IMR-90 (cell line): ENCODE measurements at regions not wholly inside any gene's neighbourhood (a gene's known extent, or its start where the extent isn't known, plus 50 kb on each side); places are given as distances from the start of the nearest gene placed in this dataset.

Experiments used
- ATAC-seq: fragments of 200-7000 bp; cut with Tn5 transposase; 2 replicates; pipeline ENCODE4 v1.9.1; 2020; ENCODE audit warnings: low read depth, mild to moderate bottlenecking, moderate library complexity
- BruUV-seq: library from RNA; stranded (reverse); fragments of 400-500 nt; replicated peaks from 2 replicates; lab custom pipeline; 2021; lab: Mats Ljungman, UMichigan
- CTCF ChIA-PET: fragments of 300-600 bp; formaldehyde crosslinking; extraction: SDS; loops from one replicate; lab custom pipeline; 2021; ENCODE audit warnings: antibody characterized with exemption; lab: Yijun Ruan, JAX
- POLR2A ChIA-PET: fragments of 300-600 bp; sonication (Branson Sonifier 250); formaldehyde crosslinking; loops from one replicate; lab custom pipeline; 2022; ENCODE audit warnings: antibody characterized with exemption; ENCODE audit not compliant: unreplicated experiment; lab: Charles Lee
- DNase-seq: peaks from one replicate; pipeline ENCODE4 v3.0.0; 2013
- H2AFZ ChIP-seq: replicated peaks from 2 replicates; pipeline ENCODE3; 2013; ENCODE audit warnings: low read length, mild to moderate bottlenecking; ENCODE audit not compliant: poor library complexity
- H2AK5ac ChIP-seq: 2 replicates; pipeline ENCODE4 v1.6.1; 2013; ENCODE audit warnings: low read depth, low read length, inconsistent platforms
- H2AK9ac ChIP-seq: replicated peaks from 2 replicates; pipeline ENCODE3; 2013; ENCODE audit warnings: mild to moderate bottlenecking, low read depth, low read length, moderate library complexity; ENCODE audit not compliant: poor library complexity
- H2BK120ac ChIP-seq: 2 replicates; pipeline ENCODE4 v1.6.1; 2013; ENCODE audit warnings: low read depth, low read length, inconsistent platforms
- H2BK15ac ChIP-seq: 3 replicates; pipeline ENCODE4 v1.6.1; 2013; ENCODE audit warnings: low read depth, low read length, inconsistent platforms
- H2BK20ac ChIP-seq: 2 replicates; pipeline ENCODE4 v1.6.1; 2013; ENCODE audit warnings: low read depth, mild to moderate bottlenecking, inconsistent platforms, low read length, moderate library complexity
- H2BK5ac ChIP-seq: 2 replicates; pipeline ENCODE4 v1.6.1; 2013; ENCODE audit warnings: mild to moderate bottlenecking, low read depth, low read length, inconsistent platforms; ENCODE audit not compliant: poor library complexity, severe bottlenecking
- H3K14ac ChIP-seq: replicated peaks from 2 replicates; pipeline ENCODE4 v1.6.1; 2013; ENCODE audit warnings: low read depth, low read length, inconsistent platforms
- H3K18ac ChIP-seq: 2 replicates; pipeline ENCODE4 v1.6.1; 2013; ENCODE audit warnings: low read depth, low read length, control low read depth
- H3K23ac ChIP-seq: 2 replicates; pipeline ENCODE4 v1.6.1; 2013; ENCODE audit warnings: low read depth, low read length, inconsistent platforms
- H3K27ac ChIP-seq: 2 replicates; pipeline ENCODE4 v1.5.1; 2013; ENCODE audit warnings: mild to moderate bottlenecking, control low read depth, low read length; ENCODE audit not compliant: insufficient read depth
- H3K27me3 ChIP-seq: 2 replicates; pipeline ENCODE4 v1.6.1; 2013; ENCODE audit warnings: low read length; ENCODE audit not compliant: control insufficient read depth, insufficient read depth
- H3K36me3 ChIP-seq: 2 replicates; pipeline ENCODE4 v1.6.1; 2013; ENCODE audit warnings: low read length, mixed read lengths; ENCODE audit not compliant: control insufficient read depth, insufficient read depth
- H3K4ac ChIP-seq: 2 replicates; pipeline ENCODE4 v1.6.1; 2013; ENCODE audit warnings: low read depth, low read length, inconsistent platforms
- H3K4me1 ChIP-seq: 2 replicates; pipeline ENCODE4 v1.6.1; 2013; ENCODE audit warnings: low read length, mixed read lengths; ENCODE audit not compliant: control insufficient read depth, insufficient read depth
- H3K4me2 ChIP-seq: 2 replicates; pipeline ENCODE4 v1.6.1; 2013; ENCODE audit warnings: low read depth, mild to moderate bottlenecking, control low read depth, low read length, moderate library complexity
- H3K4me3 ChIP-seq: 2 replicates; pipeline ENCODE4 v1.5.1; 2013; ENCODE audit warnings: low read depth, mild to moderate bottlenecking, control low read depth, low read length, moderate library complexity; ENCODE audit not compliant: insufficient read depth
- H3K56ac ChIP-seq: 2 replicates; pipeline ENCODE4 v1.6.1; 2013; ENCODE audit warnings: low read length, inconsistent platforms; ENCODE audit not compliant: insufficient read depth; ENCODE audit errors: extremely low read depth
- H3K79me1 ChIP-seq, 2 experiments: 2 replicates each; pipeline ENCODE4 v1.6.1; 2013; ENCODE audit warnings: low read length in 2 of 2, inconsistent platforms in 1 of 2, low read depth in 1 of 2
- H3K9ac ChIP-seq: 2 replicates; pipeline ENCODE4 v1.6.1; 2013; ENCODE audit warnings: low read depth, low read length, control low read depth
- H3K9me1 ChIP-seq: 2 replicates; pipeline ENCODE4 v1.6.1; 2013; ENCODE audit warnings: low read length, inconsistent platforms; ENCODE audit not compliant: insufficient read depth
- H3K9me3 ChIP-seq: 2 replicates; pipeline ENCODE4 v1.6.1; 2013; ENCODE audit warnings: low read length; ENCODE audit not compliant: control insufficient read depth, insufficient read depth
- H4K20me1 ChIP-seq: 2 replicates; pipeline ENCODE4 v1.6.1; 2013; ENCODE audit warnings: low read length, inconsistent platforms; ENCODE audit not compliant: insufficient read depth
- H4K5ac ChIP-seq: 2 replicates; pipeline ENCODE4 v1.6.1; 2013; ENCODE audit warnings: mild to moderate bottlenecking, low read depth, low read length, control low read depth
- H4K8ac ChIP-seq, 2 experiments: 2 replicates each; pipeline ENCODE4 v1.6.1; 2013; ENCODE audit warnings: low read depth in 2 of 2, low read length in 2 of 2, control low read depth in 1 of 2, inconsistent platforms in 1 of 2
- H4K91ac ChIP-seq: 2 replicates; pipeline ENCODE4 v1.6.1; 2013; ENCODE audit warnings: low read depth, low read length, inconsistent platforms; ENCODE audit not compliant: insufficient read depth
- BHLHE40 ChIP-seq: fragments of 150-350 bp; IDR thresholded peaks from 2 replicates; pipeline ENCODE4 v1.6.1; 2016; ENCODE audit warnings: mild to moderate bottlenecking, low read depth, low read length
- CEBPB ChIP-seq: IDR thresholded peaks from 2 replicates; pipeline ENCODE4 v1.6.1; 2012; ENCODE audit warnings: low read depth, low read length, improper control_type of control experiment
- CHD1 ChIP-seq: IDR thresholded peaks from 2 replicates; pipeline ENCODE4 v1.6.1; 2012; ENCODE audit warnings: low read depth, low read length, improper control_type of control experiment
- CTCF ChIP-seq: conservative IDR thresholded peaks from 2 replicates; pipeline ENCODE4 v1.5.1; 2012; ENCODE audit warnings: mild to moderate bottlenecking, low read depth, low read length, improper control_type of control experiment
- FOS ChIP-seq: fragments of 150-350 bp; IDR thresholded peaks from 2 replicates; pipeline ENCODE4 v1.6.1; 2016; ENCODE audit warnings: low read depth, low read length
- MAFK ChIP-seq: IDR thresholded peaks from 2 replicates; pipeline ENCODE4 v1.6.1; 2012; ENCODE audit warnings: low read depth, low read length, improper control_type of control experiment
- MAZ ChIP-seq: IDR thresholded peaks from 2 replicates; pipeline ENCODE4 v1.6.1; 2012; ENCODE audit warnings: low read depth, mild to moderate bottlenecking, low read length, improper control_type of control experiment, moderate library complexity, borderline replicate concordance
- MXI1 ChIP-seq: IDR thresholded peaks from 2 replicates; pipeline ENCODE4 v1.6.1; 2012; ENCODE audit warnings: low read depth, mild to moderate bottlenecking, low read length, moderate library complexity, borderline replicate concordance
- NFE2L2 ChIP-seq: fragments of 150-350 bp; IDR thresholded peaks from 2 replicates; pipeline ENCODE4 v1.6.1; 2016; ENCODE audit warnings: low read depth, mild to moderate bottlenecking, low read length
- RAD21 ChIP-seq: IDR thresholded peaks from 2 replicates; pipeline ENCODE4 v1.6.1; 2012; ENCODE audit warnings: low read length, improper control_type of control experiment
- RCOR1 ChIP-seq: IDR thresholded peaks from 2 replicates; pipeline ENCODE4 v1.6.1; 2012; ENCODE audit warnings: mild to moderate bottlenecking, low read length, improper control_type of control experiment; ENCODE audit not compliant: insufficient replicate concordance
- RFX5 ChIP-seq: IDR thresholded peaks from 2 replicates; pipeline ENCODE4 v1.8.0; 2012; ENCODE audit warnings: low read depth, mild to moderate bottlenecking, low read length, moderate library complexity
- SMC3 ChIP-seq: fragments of 150-350 bp; IDR thresholded peaks from 2 replicates; pipeline ENCODE4 v1.6.1; 2016; ENCODE audit warnings: low read depth, mild to moderate bottlenecking, antibody characterized with exemption, low read length, moderate library complexity
- USF2 ChIP-seq: fragments of 150-350 bp; IDR thresholded peaks from 2 replicates; pipeline ENCODE4 v1.6.1; 2017; ENCODE audit warnings: mild to moderate bottlenecking, antibody characterized with exemption, low read length, low read depth
- WGBS, 2 experiments: methylation state at CpG; one replicate each; pipeline versions ENCODE4 v1.1.5 to v1.1.7; 2013; ENCODE audit warnings: missing lambda C conversion rate in 2 of 2; ENCODE audit not compliant: insufficient read length in 1 of 2; ENCODE audit errors: extremely low coverage in 2 of 2; 5-methylcytosine and 5-hydroxymethylcytosine counted together
- dilution Hi-C: fragments of 300-500 bp; cut with HindIII; formaldehyde crosslinking; loops from one replicate; pipeline ENCODE4 v1.14.3; 2018; ENCODE audit warnings: low sequenced_read_pairs; ENCODE audit not compliant: unreplicated experiment
- in situ Hi-C: fragments of 300-500 bp; cut with MboI; formaldehyde crosslinking; loops from 3 replicates; pipeline ENCODE4 v1.14.3; 2019; ENCODE audit warnings: low sequenced_read_pairs, inconsistent platforms, mixed read lengths
- intact Hi-C: fragments of 100-400 bp; cut with micrococcal nuclease; formaldehyde crosslinking; loops from 2 replicates; pipeline ENCODE4 v1.10.0; 2022

GRCh38 chr6:145206247-145206907 lies 528.9 kb downstream of the EPM2A start:
- Histone ChIP-seq H4K8ac (no peak overlapping the region), H2AK5ac (no peak overlapping the region), H3K4me3 (no peak overlapping the region), H4K91ac (no peak overlapping the region), H3K14ac (peak overlapping the region; percentile 14; the same call in 1 of the 2 replicates), H2BK20ac (peak overlapping the region; percentile 22; the same call in 1 of the 2 replicates), H2BK15ac (no peak overlapping the region; the same call in 2 of the 3 replicates), H3K27me3 (no peaks in the 10 kb centered on the region), H3K36me3 (no peaks in the 10 kb centered on the region), H2AFZ (peak overlapping the region; percentile 78), H3K4me1 (peaks cover 2% of the 10 kb centered on the region; the same call in 1 of the 2 replicates), H2AK9ac (no peak overlapping the region), H3K23ac (no peak overlapping the region), H3K56ac (0 out of 2 replicates have a peak overlapping the region, but pooled peaks have one; percentile 16), H3K4ac (peak overlapping the region; percentile 26; the same call in 1 of the 2 replicates), H3K18ac (peak overlapping the region; percentile 62; the same call in 1 of the 2 replicates), H3K79me1 (no peaks in the 10 kb centered on the region), H4K5ac (no peak overlapping the region), H3K4me2 (peak overlapping the region; percentile 39; the same call in 1 of the 2 replicates), H3K9me3 (no peaks in the 10 kb centered on the region), H3K27ac (no peak overlapping the region), H2BK5ac (no peak overlapping the region), H3K9me1 (peaks cover 7% of the 10 kb centered on the region; the same call in 1 of the 2 replicates), H3K9ac (no peak overlapping the region), H4K20me1 (no peaks in the 10 kb centered on the region), H2BK120ac (0 out of 2 replicates have a peak overlapping the region, but pooled peaks have one; percentile 27)
- ATAC-seq (peak; percentile 73), DNase-seq (peak; percentile 70)
- no CpG with 5 or more reads among the region's 7 CpGs for WGBS, 2 experiments
- in situ Hi-C loops: loop anchor here (25.0 kb wide), 1 partner anchor 1094 kb away; no protein-coding TSS in a partner anchor
- dilution Hi-C loops: no loop called here
- intact Hi-C loops: no loop called here
- no TSS peak for BruUV-seq
- CTCF ChIA-PET: interaction anchor here (0.6 to 0.8 kb wide), 2 partner anchors 8 to 404 kb away, joined by 3 to 6 read pairs; no protein-coding TSS in a partner anchor
- POLR2A ChIA-PET: no interaction called here
- TF ChIP-seq FOS (no peak), BHLHE40 (no peak), SMC3 (no peak), CEBPB (no peak), USF2 (no peak), MAZ (no peak), RAD21 (no peak), CTCF (no peak), RCOR1 (no peak), MXI1 (no peak), CHD1 (no peak), MAFK (no peak), RFX5 (no peak), NFE2L2 (no peak)
